Thyroid gland (tissue), 4 donors: ENCODE measurements at regions not wholly inside any gene's neighbourhood (a gene's known extent, or its start where the extent isn't known, plus 50 kb on each side); places are given as distances from the start of the nearest gene placed in this dataset.

ENCODE experiments used
- DNase-seq, 2 donors: peaks; one replicate each; pipeline ENCODE4 v3.0.0-alpha.2; 2019
- H3K27ac ChIP-seq, 3 donors: fragments of 200-600 bp; sonication (generic); 1 replicate in 2 of 3; 2 replicates in 1 of 3; pipeline ENCODE4 v1.5.1; 2016 to 2019; ENCODE audit warnings: mild to moderate bottlenecking in 1 of 3, moderate library complexity in 1 of 3
- H3K27me3 ChIP-seq: fragments of 200-600 bp; sonication (generic); one replicate; pipeline ENCODE4 v1.5.1; 2019
- H3K36me3 ChIP-seq, 2 donors: fragments of 200-600 bp; sonication (generic); one replicate each; pipeline ENCODE4 v1.5.1; 2016 to 2019
- H3K4me1 ChIP-seq, 2 donors: fragments of 200-600 bp; sonication (generic); one replicate each; pipeline ENCODE4 v1.5.1; 2017 to 2019
- H3K4me3 ChIP-seq, 3 donors: fragments of 200-600 bp; sonication (generic); replicated peaks in 1 of 3; 1 replicate in 2 of 3; 2 replicates in 1 of 3; pipeline ENCODE4 v1.5.1; 2016; ENCODE audit warnings: mild to moderate bottlenecking in 1 of 3
- H3K9me3 ChIP-seq: fragments of 200-600 bp; sonication (generic); one replicate; pipeline ENCODE4 v1.5.1; 2017
- CTCF ChIP-seq, 6 experiments: fragments of 200-600 bp in 3 of 6; fragments of 450-650 bp in 3 of 6; sonication (generic) in 3 of 6; IDR thresholded peaks; one replicate each; pipeline ENCODE4 v1.5.1; 2016 to 2019; ENCODE audit warnings: antibody characterized with exemption in 6 of 6, mild to moderate bottlenecking in 2 of 6, inconsistent platforms in 1 of 6, moderate library complexity in 1 of 6
- POLR2A ChIP-seq, 2 donors: fragments of 450-650 bp; IDR thresholded peaks; one replicate each; pipeline ENCODE4 v1.6.1; 2017; ENCODE audit warnings: antibody characterized with exemption in 2 of 2, mild to moderate bottlenecking in 2 of 2, moderate library complexity in 1 of 2
- WGBS, 2 donors: methylation state at CpG; one replicate each; pipeline ENCODE4 v1.1.5; 2017; 5-methylcytosine and 5-hydroxymethylcytosine counted together
- intact Hi-C: fragments of 100-400 bp; cut with DNase I; formaldehyde crosslinking; loops from one replicate; pipeline ENCODE4 v1.15.1; 2023

- Histone ChIP-seq H3K9me3 (no peaks in the 10 kb centered on the region), H3K27me3 (no peaks in the 10 kb centered on the region), H3K36me3 (no peaks in the 10 kb centered on the region), H3K27ac (no peak overlapping the region), H3K4me1 (no peaks in the 10 kb centered on the region), H3K4me3 (no peak overlapping the region)
- no peak for TF ChIP-seq POLR2A (IDR thresholded peaks at IDR 0.05)
- no peak for TF ChIP-seq CTCF (IDR thresholded peaks at IDR 0.05)
- DNase-seq: no peak
- intact Hi-C loops: no loop called here
- WGBS, 2 donors: 95 to 98% methylated on average over 1 of the region's 1 CpG
These were observed 82.7 kb downstream of the SDR9C7 start for GRCh38 chr12:56851462-56851861.

GRCh38 chr12:56840922-56841321 is 77.8 kb downstream of the HSD17B6 start:
- Histone ChIP-seq H3K36me3 (no peaks in the 10 kb centered on the region), H3K27me3 (no peaks in the 10 kb centered on the region), H3K4me3 (no peak overlapping the region), H3K4me1 (peaks cover 36 to 47% of the 10 kb centered on the region in 2 donors), H3K9me3 (no peaks in the 10 kb centered on the region), H3K27ac (peak overlapping the region in 2 of 3 donors; percentile 40 to 68)
- intact Hi-C loops: loop anchor here (10.0 kb wide), 1 partner anchor 144 kb away; no protein-coding TSS in a partner anchor
- WGBS, 2 donors: 80 to 92% methylated on average over 8 of the region's 8 CpGs
- no peak for DNase-seq
- TF ChIP-seq CTCF (IDR thresholded peaks at IDR 0.05): no peak
- no peak for TF ChIP-seq POLR2A (IDR thresholded peaks at IDR 0.05)

GRCh38 chr12:56839915-56840325 is 76.8 kb downstream of the HSD17B6 start:
- 0% methylated on average over 1 of the region's 1 CpG; no CpG with 5 or more reads in 1 of the 2 donors for WGBS, 2 donors
- Histone ChIP-seq H3K27me3 (no peaks in the 10 kb centered on the region), H3K36me3 (no peaks in the 10 kb centered on the region), H3K4me1 (peaks cover 40 to 57% of the 10 kb centered on the region in 2 donors), H3K4me3 (no peak overlapping the region), H3K27ac (peak overlapping the region; percentile 14 to 68 (median 48)), H3K9me3 (no peaks in the 10 kb centered on the region)
- peak; percentile 60 to 63 for DNase-seq
- intact Hi-C loops: loop anchor here (10.0 kb wide), 1 partner anchor 145 kb away; no protein-coding TSS in a partner anchor
- TF ChIP-seq POLR2A (IDR thresholded peaks at IDR 0.05) (no peak), CTCF (IDR thresholded peaks at IDR 0.05) (peak in 4 of 6 experiments; percentile 42 to 63 (median 54))

GRCh38 chr12:56839489-56839848 is 76.3 kb downstream of the HSD17B6 start:
- intact Hi-C loops: no loop called here
- peak overlapping the region in 2 of 3 donors; percentile 48 to 68 for H3K27ac ChIP-seq
- H3K4me3 ChIP-seq: no peak overlapping the region
- peaks cover 40 to 61% of the 10 kb centered on the region in 2 donors for H3K4me1 ChIP-seq
- H3K36me3 ChIP-seq: no peaks in the 10 kb centered on the region
- DNase-seq: no peak
- H3K27me3 ChIP-seq: no peaks in the 10 kb centered on the region
- TF ChIP-seq POLR2A (IDR thresholded peaks at IDR 0.05) (no peak), CTCF (IDR thresholded peaks at IDR 0.05) (no peak)
- no peaks in the 10 kb centered on the region for H3K9me3 ChIP-seq

- Histone ChIP-seq H3K27me3 (no peaks in the 10 kb centered on the region), H3K9me3 (no peaks in the 10 kb centered on the region), H3K4me3 (no peak overlapping the region), H3K36me3 (no peaks in the 10 kb centered on the region), H3K27ac (peak overlapping the region; percentile 48 to 68 (median 52)), H3K4me1 (peaks cover 40 to 61% of the 10 kb centered on the region in 2 donors)
- WGBS, 2 donors: 28 to 29% methylated on average over 7 of the region's 7 CpGs
- no peak for DNase-seq
- TF ChIP-seq POLR2A (IDR thresholded peaks at IDR 0.05) (no peak), CTCF (IDR thresholded peaks at IDR 0.05) (no peak)
- intact Hi-C loops: no loop called here
These were observed 75.7 kb downstream of the HSD17B6 start for GRCh38 chr12:56838621-56839488.
